ENCODE measurements at regions not wholly inside any gene's neighbourhood (a gene's known extent, or its start where the extent isn't known, plus 50 kb on each side); places are given as distances from the start of the nearest gene placed in this dataset.

GRCh38 chr1:60431593-60431992, 358.0 kb upstream of the C1orf87 start:
- H3K4me3 ChIP-seq (ENCODE audit: insufficient read depth, low read length, poor library complexity, severe bottlenecking): no peak overlapping the region
- H3K9ac ChIP-seq (ENCODE audit: low read length): no peak overlapping the region
- no peaks in the 10 kb centered on the region for H3K9me3 ChIP-seq (ENCODE audit: insufficient read depth, low read length)
- H3F3A ChIP-seq (ENCODE audit: insufficient read depth): no peaks in the 10 kb centered on the region
- H3K36me3 ChIP-seq (ENCODE audit: low read length): no peaks in the 10 kb centered on the region
- no peaks in the 10 kb centered on the region for H4K20me1 ChIP-seq (ENCODE audit: low read depth, low read length)
- H3K79me2 ChIP-seq (ENCODE audit: insufficient read depth, low read length): no peaks in the 10 kb centered on the region
- H3K9me2 ChIP-seq (replicated peaks; ENCODE audit: insufficient read depth, low read length): no peaks in the 10 kb centered on the region
- no peak overlapping the region for H3K27ac ChIP-seq (ENCODE audit: low read depth, low read length)
- no peak overlapping the region for H2AFZ ChIP-seq (ENCODE audit: low read depth, low read length, severe bottlenecking)
- H3K27me3 ChIP-seq (ENCODE audit: low read length): no peaks in the 10 kb centered on the region
- TF ChIP-seq EZH2phosphoT487 (conservative IDR thresholded peaks at IDR 0.05; ENCODE audit: low read length): no peak
- TF ChIP-seq CTCF (IDR thresholded peaks at IDR 0.05; ENCODE audit: insufficient read depth, low read length, poor library complexity, severe bottlenecking): no peak
- no peak overlapping the region for H3K4me2 ChIP-seq (ENCODE audit: low read depth, low read length, poor library complexity, severe bottlenecking)

GRCh38 chr1:60430375-60430774, 356.8 kb upstream of the C1orf87 start:
- Histone ChIP-seq H3K4me3 (ENCODE audit: insufficient read depth, low read length, poor library complexity, severe bottlenecking) (no peak overlapping the region), H3K9ac (ENCODE audit: low read length) (no peak overlapping the region), H3F3A (ENCODE audit: insufficient read depth) (no peaks in the 10 kb centered on the region), H3K9me3 (ENCODE audit: insufficient read depth, low read length) (no peaks in the 10 kb centered on the region), H4K20me1 (ENCODE audit: low read depth, low read length) (no peaks in the 10 kb centered on the region), H3K27me3 (ENCODE audit: low read length) (no peaks in the 10 kb centered on the region), H3K4me2 (ENCODE audit: low read depth, low read length, poor library complexity, severe bottlenecking) (no peak overlapping the region), H3K9me2 (replicated peaks; ENCODE audit: insufficient read depth, low read length) (no peaks in the 10 kb centered on the region), H3K36me3 (ENCODE audit: low read length) (no peaks in the 10 kb centered on the region), H3K79me2 (ENCODE audit: insufficient read depth, low read length) (no peaks in the 10 kb centered on the region), H3K27ac (ENCODE audit: low read depth, low read length) (no peak overlapping the region), H2AFZ (ENCODE audit: low read depth, low read length, severe bottlenecking) (no peak overlapping the region)
- no peak for TF ChIP-seq EZH2phosphoT487 (conservative IDR thresholded peaks at IDR 0.05; ENCODE audit: low read length)
- no peak for TF ChIP-seq CTCF (IDR thresholded peaks at IDR 0.05; ENCODE audit: insufficient read depth, low read length, poor library complexity, severe bottlenecking)

- no peak overlapping the region for H2AFZ ChIP-seq (ENCODE audit: low read depth, low read length, severe bottlenecking)
- H3K9me3 ChIP-seq (ENCODE audit: insufficient read depth, low read length): no peaks in the 10 kb centered on the region
- no peaks in the 10 kb centered on the region for H4K20me1 ChIP-seq (ENCODE audit: low read depth, low read length)
- no peak overlapping the region for H3K27ac ChIP-seq (ENCODE audit: low read depth, low read length)
- no peaks in the 10 kb centered on the region for H3K79me2 ChIP-seq (ENCODE audit: insufficient read depth, low read length)
- TF ChIP-seq EZH2phosphoT487 (conservative IDR thresholded peaks at IDR 0.05; ENCODE audit: low read length): no peak
- TF ChIP-seq CTCF (IDR thresholded peaks at IDR 0.05; ENCODE audit: insufficient read depth, low read length, poor library complexity, severe bottlenecking): no peak
- H3F3A ChIP-seq (ENCODE audit: insufficient read depth): no peaks in the 10 kb centered on the region
- no peak overlapping the region for H3K4me2 ChIP-seq (ENCODE audit: low read depth, low read length, poor library complexity, severe bottlenecking)
- H3K9me2 ChIP-seq (replicated peaks; ENCODE audit: insufficient read depth, low read length): no peaks in the 10 kb centered on the region
- H3K9ac ChIP-seq (ENCODE audit: low read length): no peak overlapping the region
- no peak overlapping the region for H3K4me3 ChIP-seq (ENCODE audit: insufficient read depth, low read length, poor library complexity, severe bottlenecking)
- H3K36me3 ChIP-seq (ENCODE audit: low read length): no peaks in the 10 kb centered on the region
- no peaks in the 10 kb centered on the region for H3K27me3 ChIP-seq (ENCODE audit: low read length)
Measured at GRCh38 chr1:60428127-60428526, 354.6 kb upstream of the C1orf87 start.

Data from SU-DHL-6 (cell line).